Natural killer cell (primary cell): ENCODE measurements at regions not wholly inside any gene's neighbourhood (a gene's known extent, or its start where the extent isn't known, plus 50 kb on each side); places are given as distances from the start of the nearest gene placed in this dataset.

Experiments
- ATAC-seq, 3 donors: fragments of 150-1000 bp in 2 of 3; fragments of 200-7000 bp in 1 of 3; cut with Tn5 transposase; 1 replicate in 1 of 3; 2 replicates in 2 of 3; pipeline ENCODE4 v1.10.0; 2021; ENCODE audit warnings: mild to moderate bottlenecking in 2 of 3, moderate library complexity in 2 of 3
- DNase-seq, 2 donors: peaks; one replicate each; pipeline versions ENCODE4 v3.0.0 to v3.0.0-alpha.2; 2013 to 2021; ENCODE audit warnings: mixed read lengths in 1 of 2
- H3K27ac ChIP-seq: one replicate; pipeline ENCODE4 v1.5.1; 2013; ENCODE audit warnings: mild to moderate bottlenecking, low read length
- H3K27me3 ChIP-seq: one replicate; pipeline ENCODE4 v1.6.1; 2013; ENCODE audit warnings: low read length; ENCODE audit not compliant: control insufficient read depth, insufficient read depth
- H3K36me3 ChIP-seq: one replicate; pipeline ENCODE4 v1.6.1; 2013; ENCODE audit warnings: low read length; ENCODE audit not compliant: control insufficient read depth, insufficient read depth
- H3K4me1 ChIP-seq: one replicate; pipeline ENCODE4 v1.6.1; 2013; ENCODE audit warnings: low read length; ENCODE audit not compliant: control insufficient read depth, insufficient read depth
- H3K4me3 ChIP-seq: one replicate; pipeline ENCODE4 v1.5.1; 2013; ENCODE audit warnings: low read length
- H3K9me3 ChIP-seq: one replicate; pipeline ENCODE4 v1.6.1; 2013; ENCODE audit warnings: low read length; ENCODE audit not compliant: control insufficient read depth, insufficient read depth
- H3K27ac Mint-ChIP-seq, 2 donors: one replicate each; pipeline ENCODE4 v1.8.0; 2022; ENCODE audit warnings: mild to moderate bottlenecking in 2 of 2, mixed read lengths in 2 of 2, moderate library complexity in 1 of 2
- H3K27me3 Mint-ChIP-seq, 2 donors: one replicate each; pipeline ENCODE4 v1.8.0; 2022; ENCODE audit warnings: low read depth in 2 of 2, mixed read lengths in 2 of 2
- H3K36me3 Mint-ChIP-seq: one replicate; pipeline ENCODE4 v1.8.0; 2022; ENCODE audit warnings: mixed read lengths
- H3K4me1 Mint-ChIP-seq, 2 donors: one replicate each; pipeline ENCODE4 v1.8.0; 2022; ENCODE audit warnings: mixed read lengths in 2 of 2
- H3K4me3 Mint-ChIP-seq: one replicate; pipeline ENCODE4 v1.8.0; 2022; ENCODE audit warnings: mild to moderate bottlenecking, moderate library complexity, mixed read lengths
- H3K9me3 Mint-ChIP-seq, 2 donors: one replicate each; pipeline ENCODE4 v1.8.0; 2022; ENCODE audit warnings: mixed read lengths in 2 of 2
- WGBS: methylation state at CpG from one replicate; pipeline ENCODE4 v1.1.7; 2013; ENCODE audit warnings: missing lambda C conversion rate; ENCODE audit not compliant: insufficient coverage; 5-methylcytosine and 5-hydroxymethylcytosine counted together
- intact Hi-C: fragments of 100-400 bp; cut with micrococcal nuclease; formaldehyde crosslinking; loops from one replicate; pipeline ENCODE4 v1.14.2; 2022
- TF ChIP-seq, protein P1 (sequence below): fragments of 200-600 bp; IDR thresholded peaks from one replicate; pipeline ENCODE4 v1.8.0; 2022; ENCODE audit warnings: antibody characterized with exemption

DNA sequence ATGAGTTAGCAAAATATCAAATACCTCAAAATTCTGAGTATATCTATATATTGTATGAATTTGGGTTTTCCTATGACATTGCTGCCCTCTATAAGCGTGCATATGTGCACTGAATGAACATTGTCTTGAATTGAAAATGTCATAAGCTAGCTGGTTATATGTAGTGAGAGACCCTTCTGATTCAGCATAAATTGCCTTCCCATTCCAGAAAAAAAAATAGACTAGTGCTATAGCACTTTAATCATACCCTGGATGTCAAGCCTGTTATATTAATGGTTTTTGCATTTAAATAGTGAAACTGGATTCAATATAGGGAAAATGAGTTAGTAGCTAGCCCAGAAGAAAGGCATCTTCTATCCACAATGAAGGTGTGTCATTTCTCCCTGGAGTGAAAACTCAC is 265.1 kb downstream of the TUSC7 start:
- WGBS: no CpG with 5 or more reads among the region's 1 CpG

DNA sequence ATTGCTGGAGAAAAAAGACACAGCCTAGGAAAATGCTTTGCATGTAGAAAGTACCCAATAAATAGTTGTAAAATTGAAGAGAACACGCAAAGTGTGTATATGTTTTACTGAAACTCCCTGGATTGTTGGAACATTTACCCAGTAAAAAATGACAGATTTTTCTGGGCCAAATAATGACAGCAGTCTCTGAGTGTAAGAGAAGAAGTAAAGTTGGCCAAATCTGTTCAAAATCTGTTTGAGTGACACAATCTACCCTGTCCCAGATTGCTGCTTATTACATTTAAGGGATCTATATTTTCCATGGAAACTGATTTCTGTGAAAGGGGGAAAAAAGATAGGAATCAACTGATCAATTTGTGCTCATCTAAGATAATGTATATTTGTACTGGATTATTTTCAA is 267.9 kb downstream of the TUSC7 start:
- WGBS: 90% methylated on average over 1 of the region's 1 CpG
- no peak overlapping the region for H3K4me3 ChIP-seq
- intact Hi-C loops: no loop called here
- Mint-ChIP-seq H3K4me3 (no peak overlapping the region), H3K36me3 (no peaks in the 10 kb centered on the region), H3K27me3 (no peaks in the 10 kb centered on the region), H3K27ac (no peak overlapping the region), H3K4me1 (no peaks in the 10 kb centered on the region), H3K9me3 (peaks cover 7 to 12% of the 10 kb centered on the region in 2 donors)
- no peaks in the 10 kb centered on the region for H3K36me3 ChIP-seq
- DNase-seq (no peak), ATAC-seq (no peak)
- H3K4me1 ChIP-seq: no peaks in the 10 kb centered on the region
- no peak overlapping the region for H3K27ac ChIP-seq
- TF ChIP-seq, protein P1, sequence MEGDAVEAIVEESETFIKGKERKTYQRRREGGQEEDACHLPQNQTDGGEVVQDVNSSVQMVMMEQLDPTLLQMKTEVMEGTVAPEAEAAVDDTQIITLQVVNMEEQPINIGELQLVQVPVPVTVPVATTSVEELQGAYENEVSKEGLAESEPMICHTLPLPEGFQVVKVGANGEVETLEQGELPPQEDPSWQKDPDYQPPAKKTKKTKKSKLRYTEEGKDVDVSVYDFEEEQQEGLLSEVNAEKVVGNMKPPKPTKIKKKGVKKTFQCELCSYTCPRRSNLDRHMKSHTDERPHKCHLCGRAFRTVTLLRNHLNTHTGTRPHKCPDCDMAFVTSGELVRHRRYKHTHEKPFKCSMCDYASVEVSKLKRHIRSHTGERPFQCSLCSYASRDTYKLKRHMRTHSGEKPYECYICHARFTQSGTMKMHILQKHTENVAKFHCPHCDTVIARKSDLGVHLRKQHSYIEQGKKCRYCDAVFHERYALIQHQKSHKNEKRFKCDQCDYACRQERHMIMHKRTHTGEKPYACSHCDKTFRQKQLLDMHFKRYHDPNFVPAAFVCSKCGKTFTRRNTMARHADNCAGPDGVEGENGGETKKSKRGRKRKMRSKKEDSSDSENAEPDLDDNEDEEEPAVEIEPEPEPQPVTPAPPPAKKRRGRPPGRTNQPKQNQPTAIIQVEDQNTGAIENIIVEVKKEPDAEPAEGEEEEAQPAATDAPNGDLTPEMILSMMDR: no peak
- H3K9me3 ChIP-seq: no peaks in the 10 kb centered on the region
- no peaks in the 10 kb centered on the region for H3K27me3 ChIP-seq

More for the DNA sequence above, 265.1 kb downstream of the TUSC7 start:
- H3K27me3 ChIP-seq: no peaks in the 10 kb centered on the region
- Mint-ChIP-seq H3K9me3 (peaks cover 7 to 10% of the 10 kb centered on the region in 2 donors), H3K36me3 (no peaks in the 10 kb centered on the region), H3K27me3 (no peaks in the 10 kb centered on the region), H3K27ac (no peak overlapping the region), H3K4me3 (no peak overlapping the region), H3K4me1 (no peaks in the 10 kb centered on the region)
- ATAC-seq: no peak
- H3K9me3 ChIP-seq: no peaks in the 10 kb centered on the region
- H3K27ac ChIP-seq: no peak overlapping the region
- DNase-seq: no peak
- H3K4me3 ChIP-seq: no peak overlapping the region
- TF ChIP-seq, protein P1: no peak
- no peaks in the 10 kb centered on the region for H3K36me3 ChIP-seq
- no peaks in the 10 kb centered on the region for H3K4me1 ChIP-seq
- intact Hi-C loops: no loop called here

DNA sequence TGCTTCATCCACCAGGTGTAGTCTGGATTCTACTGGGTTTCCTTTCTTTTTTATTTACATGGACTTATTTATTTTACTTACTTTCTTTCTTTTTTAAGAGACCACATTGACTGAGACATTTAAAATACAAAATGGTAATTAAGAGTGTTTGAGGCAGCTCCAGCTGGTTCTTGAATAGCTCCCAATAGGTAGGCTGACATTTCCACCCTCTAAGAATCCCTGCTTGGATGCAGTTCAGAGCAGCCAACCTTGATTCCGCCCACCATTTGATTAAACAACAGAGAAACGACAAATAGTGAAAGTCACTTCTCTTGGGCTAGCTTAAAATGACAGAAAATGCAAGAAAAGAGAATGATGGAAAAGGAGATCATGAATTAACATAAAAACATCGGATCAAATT is 270.5 kb downstream of the TUSC7 start:
- intact Hi-C loops: no loop called here
- H3K4me3 ChIP-seq: no peak overlapping the region
- Mint-ChIP-seq H3K27me3 (no peaks in the 10 kb centered on the region), H3K36me3 (no peaks in the 10 kb centered on the region), H3K27ac (no peak overlapping the region), H3K4me1 (no peaks in the 10 kb centered on the region), H3K4me3 (no peak overlapping the region), H3K9me3 (peaks cover 7 to 12% of the 10 kb centered on the region in 2 donors)
- H3K27me3 ChIP-seq: no peaks in the 10 kb centered on the region
- DNase-seq: no peak
- H3K27ac ChIP-seq: no peak overlapping the region
- WGBS: 85% methylated on average over 3 of the region's 3 CpGs
- H3K9me3 ChIP-seq: no peaks in the 10 kb centered on the region
- no peak for ATAC-seq
- H3K4me1 ChIP-seq: no peaks in the 10 kb centered on the region
- no peaks in the 10 kb centered on the region for H3K36me3 ChIP-seq
- TF ChIP-seq, protein P1: no peak

DNA sequence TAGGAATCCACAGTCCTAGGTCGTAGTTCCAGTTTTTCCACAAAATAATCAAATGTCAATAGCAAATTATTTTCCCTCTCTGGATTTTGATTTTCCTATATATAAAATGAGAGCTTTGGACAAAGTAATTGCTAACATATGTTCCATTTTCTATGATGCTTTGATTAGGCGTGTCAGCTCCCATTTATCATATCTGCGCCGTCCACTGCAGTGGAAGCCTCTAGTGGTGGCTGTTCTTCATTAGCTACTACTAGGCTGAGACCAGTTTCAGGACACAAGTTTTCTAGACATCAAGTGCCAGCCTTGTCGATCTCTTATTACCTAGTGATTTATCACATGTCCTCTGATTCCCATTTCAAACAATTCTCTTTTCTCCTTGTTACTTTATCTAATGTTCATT is 271.5 kb downstream of the TUSC7 start:
- 92% methylated on average over 4 of the region's 5 CpGs for WGBS
- no peaks in the 10 kb centered on the region for H3K36me3 Mint-ChIP-seq
- no peaks in the 10 kb centered on the region for H3K27me3 Mint-ChIP-seq
- H3K27me3 ChIP-seq: no peaks in the 10 kb centered on the region
- H3K9me3 ChIP-seq: no peaks in the 10 kb centered on the region
- H3K4me3 ChIP-seq: no peak overlapping the region
- no peaks in the 10 kb centered on the region for H3K36me3 ChIP-seq
- intact Hi-C loops: no loop called here
- no peaks in the 10 kb centered on the region for H3K4me1 Mint-ChIP-seq
- H3K4me3 Mint-ChIP-seq: no peak overlapping the region
- H3K4me1 ChIP-seq: no peaks in the 10 kb centered on the region
- ATAC-seq: no peak
- no peak for DNase-seq
- TF ChIP-seq, protein P1: no peak
- H3K27ac ChIP-seq: no peak overlapping the region
- peaks cover 8 to 15% of the 10 kb centered on the region in 2 donors for H3K9me3 Mint-ChIP-seq
- H3K27ac Mint-ChIP-seq: no peak overlapping the region
